Loucy (cell line): ENCODE measurements at regions not wholly inside any gene's neighbourhood (a gene's known extent, or its start where the extent isn't known, plus 50 kb on each side); places are given as distances from the start of the nearest gene placed in this dataset.

ENCODE experiments used
- EZH2phosphoT487 ChIP-seq: fragments of 200-600 bp; IDR thresholded peaks from 2 replicates; pipeline ENCODE4 v1.6.1; 2018; ENCODE audit warnings: antibody characterized with exemption, mild to moderate bottlenecking, moderate library complexity, borderline replicate concordance
- TF ChIP-seq, protein P1 (sequence below): fragments of 200-600 bp; sonication (generic); conservative IDR thresholded peaks from 2 replicates; pipeline ENCODE4 v1.5.1; 2014; ENCODE audit warnings: mild to moderate bottlenecking, antibody characterized with exemption, low read length

DNA sequence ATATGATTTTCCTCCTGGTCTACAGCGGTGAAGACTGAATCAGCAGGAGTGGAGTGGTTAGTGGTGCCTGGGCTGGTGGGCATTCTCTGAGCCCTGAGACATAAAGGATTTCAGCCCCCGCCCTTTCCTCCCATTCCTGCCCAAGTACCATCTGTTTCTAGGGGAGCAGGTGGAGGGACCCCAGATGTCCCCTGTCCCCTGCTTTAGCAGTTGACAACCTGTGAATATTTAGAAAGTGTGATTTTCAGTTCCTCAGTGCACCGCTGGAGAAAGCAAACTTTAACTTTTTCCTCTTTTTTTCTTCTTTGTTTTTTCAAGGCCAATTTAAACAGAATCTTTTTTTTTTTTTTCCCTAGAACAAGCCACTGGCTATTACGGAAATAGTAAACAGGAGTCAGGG is 163.8 kb upstream of the MYL2 start:
- TF ChIP-seq, protein P1, sequence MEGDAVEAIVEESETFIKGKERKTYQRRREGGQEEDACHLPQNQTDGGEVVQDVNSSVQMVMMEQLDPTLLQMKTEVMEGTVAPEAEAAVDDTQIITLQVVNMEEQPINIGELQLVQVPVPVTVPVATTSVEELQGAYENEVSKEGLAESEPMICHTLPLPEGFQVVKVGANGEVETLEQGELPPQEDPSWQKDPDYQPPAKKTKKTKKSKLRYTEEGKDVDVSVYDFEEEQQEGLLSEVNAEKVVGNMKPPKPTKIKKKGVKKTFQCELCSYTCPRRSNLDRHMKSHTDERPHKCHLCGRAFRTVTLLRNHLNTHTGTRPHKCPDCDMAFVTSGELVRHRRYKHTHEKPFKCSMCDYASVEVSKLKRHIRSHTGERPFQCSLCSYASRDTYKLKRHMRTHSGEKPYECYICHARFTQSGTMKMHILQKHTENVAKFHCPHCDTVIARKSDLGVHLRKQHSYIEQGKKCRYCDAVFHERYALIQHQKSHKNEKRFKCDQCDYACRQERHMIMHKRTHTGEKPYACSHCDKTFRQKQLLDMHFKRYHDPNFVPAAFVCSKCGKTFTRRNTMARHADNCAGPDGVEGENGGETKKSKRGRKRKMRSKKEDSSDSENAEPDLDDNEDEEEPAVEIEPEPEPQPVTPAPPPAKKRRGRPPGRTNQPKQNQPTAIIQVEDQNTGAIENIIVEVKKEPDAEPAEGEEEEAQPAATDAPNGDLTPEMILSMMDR, result no peak
- TF ChIP-seq EZH2phosphoT487, result no peak
